Smooth muscle cell (in vitro differentiated cells): ENCODE measurements at regions not wholly inside any gene's neighbourhood (a gene's known extent, or its start where the extent isn't known, plus 50 kb on each side); places are given as distances from the start of the nearest gene placed in this dataset.

Source experiments
- DNase-seq: peaks from one replicate; lab custom pipeline; 2025; ENCODE audit not compliant: unreplicated experiment; lab: John Stamatoyannopoulos, UW
- H2AFZ ChIP-seq: fragments of 200-600 bp; sonication (generic); 2 replicates; pipeline ENCODE4 v1.6.0; 2016; ENCODE audit warnings: antibody characterized with exemption, low read depth, mild to moderate bottlenecking
- H3F3A ChIP-seq: fragments of 200-600 bp; sonication (generic); 2 replicates; pipeline ENCODE4 v1.6.0; 2017; ENCODE audit warnings: antibody characterized with exemption, low read depth
- H3K27ac ChIP-seq: fragments of 200-600 bp; sonication (generic); 2 replicates; pipeline ENCODE4 v1.5.1; 2016; ENCODE audit warnings: low read depth, mild to moderate bottlenecking
- H3K27me3 ChIP-seq: fragments of 200-600 bp; sonication (generic); 2 replicates; pipeline ENCODE4 v1.6.1; 2016; ENCODE audit warnings: low read depth, mild to moderate bottlenecking
- H3K36me3 ChIP-seq: fragments of 200-600 bp; sonication (generic); 2 replicates; pipeline ENCODE4 v1.5.1; 2016; ENCODE audit warnings: low read depth
- H3K4me1 ChIP-seq: fragments of 200-600 bp; sonication (generic); 2 replicates; pipeline ENCODE4 v1.5.1; 2016; ENCODE audit warnings: low read depth
- H3K4me2 ChIP-seq: fragments of 200-600 bp; sonication (generic); 2 replicates; pipeline ENCODE4 v1.6.0; 2016; ENCODE audit warnings: mild to moderate bottlenecking
- H3K4me3 ChIP-seq: fragments of 200-600 bp; sonication (generic); 2 replicates; pipeline ENCODE4 v1.5.1; 2016; ENCODE audit warnings: mild to moderate bottlenecking
- H3K79me2 ChIP-seq: fragments of 200-600 bp; sonication (generic); 2 replicates; pipeline ENCODE4 v1.6.0; 2016; ENCODE audit warnings: low read depth, mild to moderate bottlenecking
- H3K9ac ChIP-seq: fragments of 200-600 bp; sonication (generic); 2 replicates; pipeline ENCODE4 v1.6.0; 2016; ENCODE audit warnings: low read depth
- H3K9me3 ChIP-seq: fragments of 200-600 bp; sonication (generic); replicated peaks from 2 replicates; pipeline ENCODE4 v1.5.1; 2016; ENCODE audit warnings: low read depth
- H4K20me1 ChIP-seq: fragments of 200-600 bp; sonication (generic); 2 replicates; pipeline ENCODE4 v1.6.0; 2016; ENCODE audit warnings: low read depth
- WGBS: methylation state at CpG from one replicate; pipeline ENCODE4 v1.1.7; 2016; ENCODE audit warnings: low lambda C conversion rate; 5-methylcytosine and 5-hydroxymethylcytosine counted together
- TF ChIP-seq, protein P1 (sequence below): fragments of 200-600 bp; sonication (generic); IDR thresholded peaks from 2 replicates; pipeline ENCODE4 v1.5.1; 2017; ENCODE audit warnings: borderline replicate concordance, mild to moderate bottlenecking, antibody characterized with exemption; ENCODE audit not compliant: insufficient read depth, poor library complexity, severe bottlenecking

DNA sequence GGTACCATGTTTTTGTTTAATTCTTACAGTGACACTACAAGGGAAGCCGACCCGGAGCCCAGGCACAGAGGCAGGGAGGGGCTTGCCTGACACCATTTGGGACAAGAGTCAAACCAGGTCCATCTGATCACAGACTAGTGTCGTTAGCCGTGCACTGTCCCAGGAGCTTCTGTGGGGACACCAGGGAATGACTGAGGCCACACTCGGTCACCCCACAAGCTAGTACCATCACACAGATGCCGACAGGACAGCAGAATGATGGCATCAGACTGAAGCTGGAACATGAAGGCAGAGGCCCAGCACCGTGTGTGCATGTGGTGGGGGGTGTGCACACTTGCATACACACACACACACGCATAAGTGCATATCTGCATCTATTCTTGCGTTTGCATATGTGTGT lies 61.5 kb upstream of the NECTIN1 start:
- Histone ChIP-seq H3K27ac (no peak overlapping the region), H3F3A (peaks cover 3% of the 10 kb centered on the region), H3K4me2 (no peak overlapping the region), H2AFZ (no peak overlapping the region), H3K79me2 (no peaks in the 10 kb centered on the region), H3K9me3 (no peaks in the 10 kb centered on the region), H3K27me3 (no peaks in the 10 kb centered on the region), H3K4me1 (peaks cover 24% of the 10 kb centered on the region), H3K9ac (no peak overlapping the region), H3K4me3 (no peak overlapping the region), H3K36me3 (no peaks in the 10 kb centered on the region), H4K20me1 (no peaks in the 10 kb centered on the region)
- TF ChIP-seq, protein P1, sequence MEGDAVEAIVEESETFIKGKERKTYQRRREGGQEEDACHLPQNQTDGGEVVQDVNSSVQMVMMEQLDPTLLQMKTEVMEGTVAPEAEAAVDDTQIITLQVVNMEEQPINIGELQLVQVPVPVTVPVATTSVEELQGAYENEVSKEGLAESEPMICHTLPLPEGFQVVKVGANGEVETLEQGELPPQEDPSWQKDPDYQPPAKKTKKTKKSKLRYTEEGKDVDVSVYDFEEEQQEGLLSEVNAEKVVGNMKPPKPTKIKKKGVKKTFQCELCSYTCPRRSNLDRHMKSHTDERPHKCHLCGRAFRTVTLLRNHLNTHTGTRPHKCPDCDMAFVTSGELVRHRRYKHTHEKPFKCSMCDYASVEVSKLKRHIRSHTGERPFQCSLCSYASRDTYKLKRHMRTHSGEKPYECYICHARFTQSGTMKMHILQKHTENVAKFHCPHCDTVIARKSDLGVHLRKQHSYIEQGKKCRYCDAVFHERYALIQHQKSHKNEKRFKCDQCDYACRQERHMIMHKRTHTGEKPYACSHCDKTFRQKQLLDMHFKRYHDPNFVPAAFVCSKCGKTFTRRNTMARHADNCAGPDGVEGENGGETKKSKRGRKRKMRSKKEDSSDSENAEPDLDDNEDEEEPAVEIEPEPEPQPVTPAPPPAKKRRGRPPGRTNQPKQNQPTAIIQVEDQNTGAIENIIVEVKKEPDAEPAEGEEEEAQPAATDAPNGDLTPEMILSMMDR: no peak
- DNase-seq: no peak
- 87% methylated on average over 9 of the region's 9 CpGs for WGBS

DNA sequence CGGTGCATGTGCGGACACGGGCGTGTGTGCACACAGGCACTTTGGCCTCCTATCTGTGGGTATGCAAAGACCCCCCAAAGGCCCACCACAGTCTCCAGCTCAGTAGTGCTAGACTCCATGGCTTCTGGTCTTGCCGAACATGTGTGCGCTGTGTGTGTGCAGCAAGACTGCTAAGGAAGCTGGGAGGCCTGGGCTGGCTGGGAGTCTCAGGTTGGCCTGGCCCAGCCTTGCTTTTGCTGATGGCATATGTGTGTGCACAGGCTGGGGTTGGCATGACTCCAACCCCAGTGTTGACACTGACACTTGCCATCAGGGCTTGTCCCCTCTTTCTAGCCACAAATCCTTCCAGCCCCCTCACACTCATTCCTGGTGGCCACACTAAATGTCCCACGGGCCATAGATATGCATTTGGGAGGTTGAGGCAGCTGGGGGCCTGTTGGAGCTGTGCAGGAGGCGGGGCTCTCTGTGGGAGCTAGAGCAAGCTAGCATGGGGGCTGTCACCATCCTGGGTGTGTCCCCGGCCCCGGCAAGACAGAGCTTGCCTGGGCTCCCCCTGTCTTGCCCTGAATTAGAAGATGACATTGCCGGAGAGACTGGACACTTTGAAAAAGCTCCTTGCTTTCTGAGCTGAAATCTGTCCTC lies 60.9 kb upstream of the NECTIN1 start:
- Histone ChIP-seq H3K4me1 (peaks cover 19% of the 10 kb centered on the region), H4K20me1 (no peaks in the 10 kb centered on the region), H3K9me3 (no peaks in the 10 kb centered on the region), H3K36me3 (no peaks in the 10 kb centered on the region), H3K27ac (no peak overlapping the region), H3K27me3 (no peaks in the 10 kb centered on the region), H3K9ac (no peak overlapping the region), H3K4me2 (no peak overlapping the region), H2AFZ (no peak overlapping the region), H3F3A (peaks cover 3% of the 10 kb centered on the region), H3K4me3 (no peak overlapping the region), H3K79me2 (no peaks in the 10 kb centered on the region)
- 90% methylated on average over 11 of the region's 11 CpGs for WGBS
- DNase-seq: no peak
- TF ChIP-seq, protein P1: no peak

DNA sequence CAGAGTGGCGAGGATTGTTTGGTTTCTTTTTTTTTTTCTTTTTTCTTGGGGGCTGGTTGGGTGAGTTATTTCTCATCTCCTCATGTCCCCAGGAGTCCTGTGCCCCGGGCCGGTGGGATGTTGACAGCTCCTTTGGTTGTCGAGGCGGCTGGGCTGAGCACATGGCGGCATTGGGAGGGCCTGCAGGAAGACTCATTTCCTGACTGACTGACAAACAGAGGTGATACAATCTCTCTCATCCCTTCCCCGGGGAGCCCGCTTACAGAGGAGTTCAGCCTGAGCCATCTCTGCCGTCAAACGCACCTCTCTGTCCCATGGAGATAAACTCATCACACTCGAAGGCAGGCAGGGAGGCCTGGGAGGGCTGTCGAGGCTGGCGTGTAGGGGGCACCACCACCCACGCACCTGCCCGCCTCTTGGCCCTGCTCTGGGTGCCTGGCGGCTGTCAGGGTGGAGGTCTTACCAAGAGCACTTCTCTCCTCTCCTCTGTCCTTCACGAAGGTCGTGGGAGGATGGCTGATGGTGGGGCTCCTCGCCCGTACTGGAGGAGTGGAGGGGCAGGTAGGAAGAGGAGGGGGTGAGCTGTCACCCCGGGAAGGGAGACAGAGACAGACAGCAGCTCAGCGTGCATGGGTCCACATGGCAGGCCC lies 60.0 kb upstream of the NECTIN1 start:
- Histone ChIP-seq H3K9me3 (no peaks in the 10 kb centered on the region), H3K36me3 (no peaks in the 10 kb centered on the region), H3K4me3 (no peak overlapping the region), H3K4me2 (no peak overlapping the region), H3K27ac (no peak overlapping the region), H3K9ac (no peak overlapping the region), H3F3A (peaks cover 3% of the 10 kb centered on the region), H3K79me2 (no peaks in the 10 kb centered on the region), H4K20me1 (no peaks in the 10 kb centered on the region), H2AFZ (no peak overlapping the region), H3K4me1 (peaks cover 15% of the 10 kb centered on the region), H3K27me3 (no peaks in the 10 kb centered on the region)
- TF ChIP-seq, protein P1: no peak
- 76% methylated on average over 22 of the region's 22 CpGs for WGBS
- no peak for DNase-seq
